Activated naive CD4-positive, alpha-beta T cell treated with anti-CD3 and anti-CD28 coated beads for 36 hours (primary cell): ENCODE measurements at regions not wholly inside any gene's neighbourhood (a gene's known extent, or its start where the extent isn't known, plus 50 kb on each side); places are given as distances from the start of the nearest gene placed in this dataset.
"Not testable (repeated sequence)": the region's sequence is repeated elsewhere in the genome, so short reads cannot be mapped to it uniquely, and the experiment has no call there.

Source experiments
- CTCF ChIA-PET: fragments of 350-600 bp; sonication (Branson Sonifier 250); formaldehyde crosslinking; loops from one replicate; lab custom pipeline; 2021; ENCODE audit warnings: antibody characterized with exemption; lab: Charles Lee
- DNase-seq: peaks from one replicate; pipeline ENCODE4 v3.0.0-alpha.2; 2020
- H3K27ac Mint-ChIP-seq: one replicate; pipeline ENCODE4 v1.8.0; 2021; ENCODE audit warnings: mild to moderate bottlenecking, mixed read lengths
- H3K27me3 Mint-ChIP-seq: one replicate; pipeline ENCODE4 v1.8.0; 2021; ENCODE audit warnings: low read depth, mixed read lengths
- H3K36me3 Mint-ChIP-seq: one replicate; pipeline ENCODE4 v1.8.0; 2021; ENCODE audit warnings: low read depth, mixed read lengths
- H3K4me1 Mint-ChIP-seq: one replicate; pipeline ENCODE4 v1.8.0; 2021; ENCODE audit warnings: low read depth, mixed read lengths
- H3K4me3 Mint-ChIP-seq: one replicate; pipeline ENCODE4 v1.8.0; 2021; ENCODE audit warnings: mild to moderate bottlenecking, moderate library complexity, mixed read lengths
- H3K9me3 Mint-ChIP-seq: one replicate; pipeline ENCODE4 v1.8.0; 2021; ENCODE audit warnings: mixed read lengths
- intact Hi-C: fragments of 100-400 bp; cut with micrococcal nuclease; formaldehyde crosslinking; loops from one replicate; pipeline ENCODE4 v1.15.1; 2023

GRCh38 chr1:25171013-25171412 is 61.3 kb downstream of the SYF2 start:
- H3K27me3 Mint-ChIP-seq, H3K9me3 Mint-ChIP-seq, H3K36me3 Mint-ChIP-seq, intact Hi-C loops, H3K4me3 Mint-ChIP-seq, H3K27ac Mint-ChIP-seq, H3K4me1 Mint-ChIP-seq, DNase-seq: not testable (repeated sequence)
- CTCF ChIA-PET, result interaction anchor here (0.6 to 1.1 kb wide), 2 partner anchors 12 to 70 kb away, joined by 3 to 5 read pairs; no protein-coding TSS in a partner anchor

GRCh38 chr1:25170439-25170838 is 61.9 kb downstream of the SYF2 start:
- DNase-seq, result no peak
- intact Hi-C loops, result no loop called here
- H3K9me3 Mint-ChIP-seq, result no peaks in the 10 kb centered on the region
- H3K4me3 Mint-ChIP-seq, result no peak overlapping the region
- H3K27me3 Mint-ChIP-seq, result no peaks in the 10 kb centered on the region
- no peaks in the 10 kb centered on the region for H3K36me3 Mint-ChIP-seq
- H3K27ac Mint-ChIP-seq, result no peak overlapping the region
- no peaks in the 10 kb centered on the region for H3K4me1 Mint-ChIP-seq
- CTCF ChIA-PET, result interaction anchor here (0.6 to 1.1 kb wide), 2 partner anchors 12 to 70 kb away, joined by 3 to 5 read pairs; no protein-coding TSS in a partner anchor

- Mint-ChIP-seq H3K36me3 (no peaks in the 10 kb centered on the region), H3K9me3 (no peaks in the 10 kb centered on the region), H3K27me3 (no peaks in the 10 kb centered on the region), H3K27ac (no peak overlapping the region), H3K4me1 (no peaks in the 10 kb centered on the region), H3K4me3 (no peak overlapping the region)
- DNase-seq, result no peak
- intact Hi-C loops, result no loop called here
- CTCF ChIA-PET, result no interaction called here
Observed at GRCh38 chr1:25169610-25170009, 62.7 kb downstream of the SYF2 start.

- Mint-ChIP-seq H3K36me3 (no peaks in the 10 kb centered on the region), H3K27me3 (no peaks in the 10 kb centered on the region), H3K4me3 (no peak overlapping the region), H3K27ac (no peak overlapping the region), H3K4me1 (no peaks in the 10 kb centered on the region), H3K9me3 (no peaks in the 10 kb centered on the region)
- intact Hi-C loops, result no loop called here
- CTCF ChIA-PET, result no interaction called here
- no peak for DNase-seq
Observed at GRCh38 chr1:25169168-25169567, 63.1 kb downstream of the SYF2 start.

GRCh38 chr1:25168193-25169071 is 63.9 kb downstream of the SYF2 start:
- no peak for DNase-seq
- Mint-ChIP-seq H3K27me3 (no peaks in the 10 kb centered on the region), H3K9me3 (no peaks in the 10 kb centered on the region), H3K4me1 (no peaks in the 10 kb centered on the region), H3K36me3 (no peaks in the 10 kb centered on the region), H3K27ac (no peak overlapping the region), H3K4me3 (no peak overlapping the region)
- CTCF ChIA-PET, result interaction anchor here (0.6 to 1.6 kb wide), 2 partner anchors 20 to 34 kb away, joined by 3 to 4 read pairs; no protein-coding TSS in a partner anchor
- intact Hi-C loops, result no loop called here

- intact Hi-C loops, result no loop called here
- Mint-ChIP-seq H3K9me3 (no peaks in the 10 kb centered on the region), H3K27ac (no peak overlapping the region), H3K36me3 (no peaks in the 10 kb centered on the region), H3K4me1 (no peaks in the 10 kb centered on the region), H3K4me3 (no peak overlapping the region), H3K27me3 (no peaks in the 10 kb centered on the region)
- no peak for DNase-seq
- CTCF ChIA-PET, result interaction anchor here (1.6 kb wide), 1 partner anchor 19 kb away, joined by 3 read pairs; no protein-coding TSS in a partner anchor
Observed at GRCh38 chr1:25167269-25168192, 64.8 kb downstream of the SYF2 start.

- Mint-ChIP-seq H3K27ac (no peak overlapping the region), H3K9me3 (no peaks in the 10 kb centered on the region), H3K27me3 (no peaks in the 10 kb centered on the region), H3K4me3 (no peak overlapping the region), H3K4me1 (no peaks in the 10 kb centered on the region), H3K36me3 (no peaks in the 10 kb centered on the region)
- no peak for DNase-seq
- CTCF ChIA-PET, result no interaction called here
- intact Hi-C loops, result no loop called here
Observed at GRCh38 chr1:25166847-25167246, 65.5 kb downstream of the SYF2 start.

- no peak overlapping the region for H3K27ac Mint-ChIP-seq
- intact Hi-C loops, result no loop called here
- no peak overlapping the region for H3K4me3 Mint-ChIP-seq
- H3K4me1 Mint-ChIP-seq, result no peaks in the 10 kb centered on the region
- H3K27me3 Mint-ChIP-seq, result peaks cover 3% of the 10 kb centered on the region
- H3K36me3 Mint-ChIP-seq, result no peaks in the 10 kb centered on the region
- CTCF ChIA-PET, result no interaction called here
- H3K9me3 Mint-ChIP-seq, result no peaks in the 10 kb centered on the region
- DNase-seq, result no peak
Observed at GRCh38 chr1:25163986-25164385, 68.3 kb downstream of the SYF2 start.

- Mint-ChIP-seq H3K4me3 (no peak overlapping the region), H3K9me3 (no peaks in the 10 kb centered on the region), H3K36me3 (no peaks in the 10 kb centered on the region), H3K27me3 (peaks cover 5% of the 10 kb centered on the region), H3K27ac (no peak overlapping the region), H3K4me1 (no peaks in the 10 kb centered on the region)
- intact Hi-C loops, result no loop called here
- CTCF ChIA-PET, result no interaction called here
- no peak for DNase-seq
Observed at GRCh38 chr1:25161981-25162380, 70.3 kb downstream of the SYF2 start.

GRCh38 chr1:25157846-25158245 is 74.5 kb downstream of the SYF2 start:
- CTCF ChIA-PET, result interaction anchor here (0.6 kb wide), 1 partner anchor 292 kb away, joined by 3 read pairs; no protein-coding TSS in a partner anchor
- H3K27me3 Mint-ChIP-seq, result peaks cover 7% of the 10 kb centered on the region

GRCh38 chr1:25150985-25151495 is 81.3 kb downstream of the SYF2 start:
- H3K4me1 Mint-ChIP-seq, result no peaks in the 10 kb centered on the region
- no peaks in the 10 kb centered on the region for H3K9me3 Mint-ChIP-seq
- no peaks in the 10 kb centered on the region for H3K36me3 Mint-ChIP-seq
- DNase-seq, result no peak
- H3K27me3 Mint-ChIP-seq, result peaks cover 4% of the 10 kb centered on the region
- no peak overlapping the region for H3K4me3 Mint-ChIP-seq
- CTCF ChIA-PET, result interaction anchor here (0.6 to 0.7 kb wide), 2 partner anchors 298 to 1494 kb away, joined by 3 read pairs; no protein-coding TSS in a partner anchor
- intact Hi-C loops, result no loop called here
- no peak overlapping the region for H3K27ac Mint-ChIP-seq

More at GRCh38 chr1:25157846-25158245, 74.5 kb downstream of the SYF2 start:
- intact Hi-C loops, result no loop called here
- Mint-ChIP-seq H3K4me1 (no peaks in the 10 kb centered on the region), H3K36me3 (no peaks in the 10 kb centered on the region), H3K4me3 (no peak overlapping the region), H3K27ac (no peak overlapping the region), H3K9me3 (no peaks in the 10 kb centered on the region)
- DNase-seq, result no peak
